ENCODE measurements at regions not wholly inside any gene's neighbourhood (a gene's known extent, or its start where the extent isn't known, plus 50 kb on each side); places are given as distances from the start of the nearest gene placed in this dataset.
"Not testable (repeated sequence)": the region's sequence is repeated elsewhere in the genome, so short reads cannot be mapped to it uniquely, and the experiment has no call there.

DNA sequence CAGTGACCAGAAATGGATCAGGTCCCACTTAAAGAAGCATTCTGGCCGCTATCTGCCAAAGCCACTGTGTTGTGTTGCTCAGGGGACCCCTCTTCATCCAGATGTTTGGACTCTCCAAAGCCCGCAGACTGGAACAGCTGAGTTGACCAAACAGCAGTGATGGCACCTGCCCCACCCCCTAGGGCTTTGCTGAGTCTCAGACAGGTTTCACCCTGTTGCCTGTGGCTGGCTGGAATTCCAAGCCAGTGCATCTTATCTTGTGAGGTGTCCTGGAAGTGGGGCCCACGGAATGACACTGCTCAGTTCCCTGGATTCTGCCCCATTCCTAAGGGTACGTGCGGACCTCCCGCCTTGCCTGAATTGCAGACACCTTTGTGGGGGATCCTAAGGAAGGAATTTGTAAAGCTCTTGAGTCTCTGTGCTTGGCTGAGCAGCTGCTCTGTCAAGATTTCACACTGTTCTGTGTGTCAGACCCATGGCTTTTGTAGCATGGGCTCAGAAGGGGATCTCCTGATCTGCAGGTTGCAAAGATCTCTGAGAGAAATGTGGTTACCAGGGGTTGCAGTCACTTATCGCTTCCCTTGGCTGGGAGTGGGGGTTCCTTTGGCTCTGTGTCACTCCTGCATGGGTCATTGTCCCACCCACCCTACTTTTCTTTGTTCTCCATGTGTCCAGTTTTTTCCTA, 1707.9 kb upstream of the PCDH10 start:
- WGBS (ENCODE audit: insufficient coverage, insufficient read length) = no CpG with 5 or more reads among the region's 7 CpGs
- no peaks in the 10 kb centered on the region for H3K9me3 ChIP-seq (ENCODE audit: control insufficient read depth, insufficient read depth, low read length)
- no peak overlapping the region for H3K27ac ChIP-seq (ENCODE audit: low read length)
- no peaks in the 10 kb centered on the region for H3K36me3 ChIP-seq (ENCODE audit: control insufficient read depth, insufficient read depth, low read length)
- H3K27me3 ChIP-seq (ENCODE audit: control insufficient read depth, insufficient read depth, low read length) = no peaks in the 10 kb centered on the region
- no peak for DNase-seq (ENCODE audit: low read depth, low spot score)
- no peaks in the 10 kb centered on the region for H3K4me1 ChIP-seq (ENCODE audit: control insufficient read depth, insufficient read depth, low read length)
- H3K4me3 ChIP-seq (ENCODE audit: low read length) = no peak overlapping the region

GRCh38 chr4:131447883-131448282, 1701.2 kb upstream of the PCDH10 start:
- DNase-seq (ENCODE audit: low read depth, low spot score) = no peak
- Histone ChIP-seq H3K9me3 (ENCODE audit: control insufficient read depth, insufficient read depth, low read length) (no peaks in the 10 kb centered on the region), H3K27me3 (ENCODE audit: control insufficient read depth, insufficient read depth, low read length) (no peaks in the 10 kb centered on the region), H3K4me3 (ENCODE audit: low read length) (no peak overlapping the region), H3K4me1 (ENCODE audit: control insufficient read depth, insufficient read depth, low read length) (no peaks in the 10 kb centered on the region), H3K36me3 (ENCODE audit: control insufficient read depth, insufficient read depth, low read length) (no peaks in the 10 kb centered on the region), H3K27ac (ENCODE audit: low read length) (no peak overlapping the region)
- no CpG with 5 or more reads among the region's 6 CpGs for WGBS (ENCODE audit: insufficient coverage, insufficient read length)

- Histone ChIP-seq H3K27ac (ENCODE audit: low read length) (no peak overlapping the region), H3K4me3 (ENCODE audit: low read length) (no peak overlapping the region), H3K9me3 (ENCODE audit: control insufficient read depth, insufficient read depth, low read length) (no peaks in the 10 kb centered on the region), H3K4me1 (ENCODE audit: control insufficient read depth, insufficient read depth, low read length) (no peaks in the 10 kb centered on the region), H3K27me3 (ENCODE audit: control insufficient read depth, insufficient read depth, low read length) (no peaks in the 10 kb centered on the region), H3K36me3 (ENCODE audit: control insufficient read depth, insufficient read depth, low read length) (no peaks in the 10 kb centered on the region)
- DNase-seq (ENCODE audit: low read depth, low spot score) = no peak
- no CpG with 5 or more reads among the region's 1 CpG for WGBS (ENCODE audit: insufficient coverage, insufficient read length)
These were observed 1698.4 kb upstream of the PCDH10 start for GRCh38 chr4:131450572-131451209.

DNA sequence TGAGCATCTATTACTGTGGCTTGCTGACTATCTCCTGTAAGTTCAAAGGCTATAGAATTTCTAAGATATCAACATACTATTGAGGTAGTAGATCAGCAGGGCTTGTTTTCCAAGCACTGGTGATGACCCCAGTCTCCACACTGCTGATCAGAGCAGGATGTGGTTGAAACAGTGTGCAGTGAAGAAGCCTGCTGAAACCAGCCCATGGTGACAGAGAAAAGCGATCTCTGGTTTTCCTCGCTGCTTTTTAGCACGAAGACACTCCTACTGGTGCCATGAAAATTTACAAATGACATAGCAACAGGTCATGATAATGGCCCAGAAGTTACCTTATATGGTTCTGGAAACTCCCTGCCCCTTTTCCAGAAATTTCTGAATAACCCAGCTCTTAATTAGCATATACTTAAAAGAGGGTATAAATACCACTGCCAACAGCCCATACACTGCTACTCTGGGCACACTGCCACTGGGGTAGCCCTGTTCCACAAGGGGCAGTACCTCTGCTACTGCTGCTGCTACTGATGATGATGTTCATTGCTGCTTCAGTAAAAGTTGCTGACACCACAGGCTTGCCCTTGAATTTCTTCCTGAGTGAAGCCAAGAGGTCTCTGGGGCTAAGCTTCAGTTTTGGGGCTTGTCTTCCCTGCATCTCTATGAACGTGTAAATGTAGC, 1689.5 kb upstream of the PCDH10 start:
- H3K27ac ChIP-seq (ENCODE audit: low read length) = no peak overlapping the region
- no CpG with 5 or more reads among the region's 4 CpGs for WGBS (ENCODE audit: insufficient coverage, insufficient read length)
- H3K9me3 ChIP-seq (ENCODE audit: control insufficient read depth, insufficient read depth, low read length) = no peaks in the 10 kb centered on the region
- H3K27me3 ChIP-seq (ENCODE audit: control insufficient read depth, insufficient read depth, low read length) = no peaks in the 10 kb centered on the region
- no peak overlapping the region for H3K4me3 ChIP-seq (ENCODE audit: low read length)
- H3K4me1 ChIP-seq (ENCODE audit: control insufficient read depth, insufficient read depth, low read length) = no peaks in the 10 kb centered on the region
- no peaks in the 10 kb centered on the region for H3K36me3 ChIP-seq (ENCODE audit: control insufficient read depth, insufficient read depth, low read length)
- DNase-seq (ENCODE audit: low read depth, low spot score) = no peak

- no peak overlapping the region for H3K4me3 ChIP-seq (ENCODE audit: low read length)
- H3K9me3 ChIP-seq (ENCODE audit: control insufficient read depth, insufficient read depth, low read length) = no peaks in the 10 kb centered on the region
These were observed 1678.7 kb upstream of the PCDH10 start for GRCh38 chr4:131470360-131470759.

DNA sequence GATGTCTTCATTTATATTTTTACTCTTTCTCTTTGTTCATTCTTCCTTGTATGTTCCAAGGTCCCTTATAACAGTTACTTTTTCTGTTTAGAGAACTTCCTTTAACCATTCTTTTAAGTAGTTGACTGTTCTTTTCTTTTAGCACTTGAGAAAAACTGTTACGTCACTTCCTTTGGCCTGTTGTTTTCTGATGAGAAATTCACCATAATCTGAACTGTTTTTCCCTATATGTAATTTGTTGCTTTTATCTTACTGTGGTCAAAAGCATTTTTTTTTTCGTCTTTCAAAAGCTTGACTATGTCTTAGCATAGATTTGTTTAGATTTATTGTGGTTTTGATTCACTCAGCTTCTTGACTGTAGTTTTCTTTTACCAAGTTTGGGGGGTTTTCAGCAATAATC, 1660.3 kb upstream of the PCDH10 start:
- no peaks in the 10 kb centered on the region for H3K9me3 ChIP-seq (ENCODE audit: control insufficient read depth, insufficient read depth, low read length)
- WGBS (ENCODE audit: insufficient coverage, insufficient read length) = no CpG with 5 or more reads among the region's 2 CpGs
- H3K4me3 ChIP-seq (ENCODE audit: low read length) = no peak overlapping the region
- no peaks in the 10 kb centered on the region for H3K27me3 ChIP-seq (ENCODE audit: control insufficient read depth, insufficient read depth, low read length)
- DNase-seq (ENCODE audit: low read depth, low spot score) = no peak
- H3K4me1 ChIP-seq (ENCODE audit: control insufficient read depth, insufficient read depth, low read length) = no peaks in the 10 kb centered on the region
- H3K27ac ChIP-seq (ENCODE audit: low read length) = no peak overlapping the region
- H3K36me3 ChIP-seq (ENCODE audit: control insufficient read depth, insufficient read depth, low read length) = no peaks in the 10 kb centered on the region

More at GRCh38 chr4:131470360-131470759, 1678.7 kb upstream of the PCDH10 start:
- Histone ChIP-seq H3K27ac (ENCODE audit: low read length) (no peak overlapping the region), H3K36me3 (ENCODE audit: control insufficient read depth, insufficient read depth, low read length) (no peaks in the 10 kb centered on the region), H3K4me1 (ENCODE audit: control insufficient read depth, insufficient read depth, low read length) (no peaks in the 10 kb centered on the region), H3K27me3 (ENCODE audit: control insufficient read depth, insufficient read depth, low read length) (no peaks in the 10 kb centered on the region)
- no peak for DNase-seq (ENCODE audit: low read depth, low spot score)

- H3K4me1 ChIP-seq (ENCODE audit: control insufficient read depth, insufficient read depth, low read length); H3K4me3 ChIP-seq (ENCODE audit: low read length); H3K36me3 ChIP-seq (ENCODE audit: control insufficient read depth, insufficient read depth, low read length); H3K27ac ChIP-seq (ENCODE audit: low read length); H3K27me3 ChIP-seq (ENCODE audit: control insufficient read depth, insufficient read depth, low read length); H3K9me3 ChIP-seq (ENCODE audit: control insufficient read depth, insufficient read depth, low read length): not testable (repeated sequence)
- DNase-seq (ENCODE audit: low read depth, low spot score) = peak; percentile 5
- no CpG with 5 or more reads among the region's 5 CpGs for WGBS (ENCODE audit: insufficient coverage, insufficient read length)
These were observed 1652.9 kb upstream of the PCDH10 start for GRCh38 chr4:131496211-131496610.

DNA sequence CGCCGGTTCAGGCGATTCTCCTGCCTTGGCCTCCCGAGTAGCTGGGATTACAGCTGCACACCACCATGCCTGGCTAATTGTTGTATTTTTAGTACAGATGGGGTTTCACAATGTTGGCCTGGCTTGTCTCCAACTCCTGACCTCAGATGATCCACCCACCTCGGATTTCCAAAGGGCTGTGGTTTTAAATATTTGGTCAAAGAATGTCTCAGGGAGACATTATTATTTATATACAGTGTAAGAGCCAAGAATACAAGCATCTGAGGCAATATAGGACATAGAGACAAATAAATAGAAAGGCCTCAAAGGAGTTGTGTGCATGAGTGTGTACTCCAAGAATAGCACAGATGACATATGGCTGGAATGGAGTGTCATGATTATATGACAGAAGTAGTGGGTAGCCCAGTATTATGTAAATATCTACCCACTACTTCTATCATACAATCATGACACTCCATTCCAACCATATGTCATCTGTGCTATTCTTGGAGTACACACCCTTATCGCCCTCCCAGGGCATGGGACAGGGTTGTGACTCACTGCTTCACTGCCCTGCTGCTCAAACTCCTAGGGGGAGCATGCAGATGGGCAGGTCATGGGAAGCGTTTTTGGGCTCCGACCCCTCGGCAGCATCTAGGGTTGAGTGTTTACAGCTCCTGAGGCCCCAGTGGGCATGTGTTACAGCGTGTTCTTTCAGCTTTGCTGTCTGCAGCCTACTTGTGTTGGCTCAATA, 1649.8 kb upstream of the PCDH10 start:
- WGBS (ENCODE audit: insufficient coverage, insufficient read length) = no CpG with 5 or more reads among the region's 10 CpGs
- no peak overlapping the region for H3K27ac ChIP-seq (ENCODE audit: low read length)
- no peaks in the 10 kb centered on the region for H3K4me1 ChIP-seq (ENCODE audit: control insufficient read depth, insufficient read depth, low read length)
- H3K27me3 ChIP-seq (ENCODE audit: control insufficient read depth, insufficient read depth, low read length) = no peaks in the 10 kb centered on the region
- H3K36me3 ChIP-seq (ENCODE audit: control insufficient read depth, insufficient read depth, low read length) = no peaks in the 10 kb centered on the region
- H3K9me3 ChIP-seq (ENCODE audit: control insufficient read depth, insufficient read depth, low read length) = no peaks in the 10 kb centered on the region; the same call in 1 of the 2 replicates
- no peak for DNase-seq (ENCODE audit: low read depth, low spot score)
- no peak overlapping the region for H3K4me3 ChIP-seq (ENCODE audit: low read length)

DNA sequence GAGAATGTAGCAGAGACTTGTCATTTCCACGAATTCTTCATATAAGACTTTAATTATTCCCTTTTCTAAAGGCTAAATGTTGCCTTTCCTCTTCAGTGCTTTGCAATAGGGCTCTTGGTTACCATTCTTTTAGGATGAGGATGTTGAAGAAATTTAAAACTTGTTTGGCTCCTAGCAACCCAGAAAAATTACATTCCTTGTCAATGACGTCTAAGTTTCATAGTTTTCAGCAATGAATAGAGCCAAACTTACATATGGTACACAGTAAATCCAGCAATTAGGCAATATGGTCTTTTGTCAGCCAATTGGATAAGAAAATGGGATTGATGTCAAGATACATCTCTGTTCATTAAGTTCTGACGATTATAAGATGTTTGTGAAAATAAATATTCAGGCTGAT, 1639.6 kb upstream of the PCDH10 start:
- no peaks in the 10 kb centered on the region for H3K27me3 ChIP-seq (ENCODE audit: control insufficient read depth, insufficient read depth, low read length)
- no peaks in the 10 kb centered on the region for H3K36me3 ChIP-seq (ENCODE audit: control insufficient read depth, insufficient read depth, low read length)
- DNase-seq (ENCODE audit: low read depth, low spot score) = no peak
- H3K27ac ChIP-seq (ENCODE audit: low read length) = no peak overlapping the region
- no peaks in the 10 kb centered on the region for H3K4me1 ChIP-seq (ENCODE audit: control insufficient read depth, insufficient read depth, low read length)
- no peak overlapping the region for H3K4me3 ChIP-seq (ENCODE audit: low read length)
- no CpG with 5 or more reads among the region's 3 CpGs for WGBS (ENCODE audit: insufficient coverage, insufficient read length)
- H3K9me3 ChIP-seq (ENCODE audit: control insufficient read depth, insufficient read depth, low read length) = no peaks in the 10 kb centered on the region

DNA sequence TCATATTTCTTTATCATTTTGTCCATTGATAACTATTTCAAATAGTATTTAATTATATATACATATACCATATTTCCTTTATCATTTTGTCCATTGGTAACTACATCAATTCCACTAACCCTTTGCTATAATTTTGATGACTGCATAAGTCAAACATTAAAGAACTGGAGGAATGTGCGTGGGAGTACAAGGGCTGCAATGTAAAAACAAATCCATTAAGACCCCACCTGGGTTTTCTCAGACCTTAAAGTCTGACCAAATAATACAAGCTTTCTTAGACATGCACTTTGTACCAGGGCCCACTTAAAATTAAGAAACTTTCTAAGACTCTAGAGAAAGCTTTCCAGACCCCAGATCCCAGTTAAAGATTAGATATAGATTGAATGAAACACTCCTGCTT, 1622.4 kb upstream of the PCDH10 start:
- Histone ChIP-seq H3K4me3 (ENCODE audit: low read length) (no peak overlapping the region), H3K36me3 (ENCODE audit: control insufficient read depth, insufficient read depth, low read length) (no peaks in the 10 kb centered on the region), H3K9me3 (ENCODE audit: control insufficient read depth, insufficient read depth, low read length) (no peaks in the 10 kb centered on the region), H3K27me3 (ENCODE audit: control insufficient read depth, insufficient read depth, low read length) (no peaks in the 10 kb centered on the region), H3K27ac (ENCODE audit: low read length) (no peak overlapping the region), H3K4me1 (ENCODE audit: control insufficient read depth, insufficient read depth, low read length) (no peaks in the 10 kb centered on the region)
- DNase-seq (ENCODE audit: low read depth, low spot score) = no peak
- no CpG with 5 or more reads among the region's 1 CpG for WGBS (ENCODE audit: insufficient coverage, insufficient read length)

Data from iPS DF 6.9 (cell line).